Inferior parietal cortex (tissue), 1 donor: ENCODE measurements at regions not wholly inside any gene's neighbourhood (a gene's known extent, or its start where the extent isn't known, plus 50 kb on each side); places are given as distances from the start of the nearest gene placed in this dataset.
"Not testable (repeated sequence)": the region's sequence is repeated elsewhere in the genome, so short reads cannot be mapped to it uniquely, and the experiment has no call there.

Experiments
- DNase-seq: peaks from one replicate; pipeline ENCODE4 v3.0.0-alpha.2; 2016; ENCODE audit errors: extremely low spot score

DNA sequence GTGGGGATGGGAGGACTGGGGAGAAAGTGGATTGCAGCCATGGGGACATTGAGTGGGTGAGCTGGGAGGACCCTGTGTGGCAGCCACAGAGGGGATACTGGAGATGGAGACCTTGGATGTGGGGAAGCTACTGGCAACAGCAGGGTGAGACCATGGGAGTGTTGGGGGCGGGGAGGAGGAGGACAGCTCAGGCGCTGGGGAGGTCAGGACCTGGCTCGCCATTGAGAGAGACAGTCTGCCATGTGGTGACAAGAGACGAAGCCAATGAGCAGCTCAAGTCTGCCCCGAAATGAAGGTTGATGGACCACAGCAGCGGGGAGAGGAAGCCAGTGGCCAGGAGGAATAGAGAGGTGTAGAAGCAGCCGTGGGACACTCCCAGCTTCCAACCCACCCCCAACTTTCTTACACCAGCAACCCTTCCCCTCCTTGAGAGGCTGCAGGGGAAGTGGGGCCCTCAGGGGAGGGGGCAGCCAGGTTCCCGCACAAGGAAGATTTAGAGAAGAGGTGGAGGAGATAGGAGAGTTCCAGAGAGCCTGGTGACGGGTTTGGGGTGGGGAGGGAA is 118.1 kb downstream of the ASB7 start:
- DNase-seq = no peak

DNA sequence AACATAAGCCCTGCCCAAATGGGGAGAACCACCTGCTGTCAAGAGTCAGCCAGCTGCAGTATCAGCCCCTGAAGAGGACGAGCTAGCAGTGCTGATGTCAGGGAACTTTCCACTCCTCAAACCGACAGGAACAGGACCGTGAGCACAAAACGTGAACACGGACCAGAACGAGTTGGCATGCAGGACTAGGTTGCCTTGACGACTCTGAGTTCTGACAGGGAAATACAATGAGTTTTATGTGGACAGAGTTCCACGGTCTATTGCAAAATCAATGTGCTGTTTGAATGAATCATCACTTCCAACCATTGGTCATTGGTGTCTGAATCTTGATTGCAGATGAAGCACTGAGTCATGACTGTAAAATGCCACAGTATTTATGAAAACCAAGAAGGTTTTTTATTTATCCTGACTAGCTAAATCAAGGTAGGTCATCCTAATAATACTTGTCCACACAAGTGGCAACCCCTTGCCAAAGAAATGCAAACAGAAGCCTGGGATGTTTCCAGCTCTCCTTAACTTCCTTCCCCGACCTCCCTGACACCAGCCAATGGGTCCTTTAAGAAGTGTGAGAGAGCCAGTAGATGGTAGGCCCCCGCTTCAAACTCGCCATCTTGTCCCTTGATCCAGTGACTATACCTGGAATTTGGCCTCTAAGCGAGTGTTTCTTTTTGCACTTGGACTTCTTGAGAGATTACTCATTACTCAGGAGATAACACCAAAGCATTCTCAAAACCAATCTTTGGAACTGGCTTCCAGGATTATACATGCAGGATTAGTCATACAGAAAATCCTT is 119.6 kb downstream of the ASB7 start:
- DNase-seq = peak; percentile 28

DNA sequence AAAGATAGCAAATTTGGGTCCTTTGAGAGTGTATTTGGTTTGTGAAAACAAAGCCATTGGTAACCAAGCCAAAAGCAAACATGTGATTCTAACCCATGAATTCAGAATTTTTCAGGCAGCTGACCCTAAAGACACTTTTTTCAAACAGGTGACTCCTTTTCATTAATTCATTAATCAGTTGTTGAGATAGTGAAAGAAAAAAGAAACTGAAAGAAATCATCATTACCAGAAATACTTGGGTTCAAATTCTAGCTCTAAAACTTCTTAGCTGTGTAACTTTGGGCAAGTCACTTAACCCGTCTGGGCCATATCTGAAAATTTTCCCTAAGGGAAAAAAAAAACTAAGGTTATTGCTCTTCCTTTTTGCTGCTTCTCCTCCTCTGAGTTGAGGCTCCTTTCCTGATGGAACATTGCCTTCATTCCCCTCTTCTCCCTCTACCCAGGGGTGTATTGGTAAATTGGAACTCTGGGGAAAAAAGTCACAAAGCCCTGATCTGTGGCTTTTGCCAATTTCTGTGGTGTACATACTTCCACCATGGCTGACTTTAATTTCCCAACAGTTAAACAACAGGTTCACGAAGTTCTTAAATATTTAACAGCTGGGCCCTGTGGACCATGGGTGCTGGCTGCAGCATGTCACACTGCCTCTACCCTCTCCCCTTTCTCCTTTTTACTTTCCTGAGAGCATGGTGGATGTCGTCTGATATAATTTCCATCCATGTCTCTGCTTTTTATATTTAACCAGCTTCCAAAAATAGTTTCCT is 120.3 kb downstream of the ASB7 start:
- DNase-seq = no peak

DNA sequence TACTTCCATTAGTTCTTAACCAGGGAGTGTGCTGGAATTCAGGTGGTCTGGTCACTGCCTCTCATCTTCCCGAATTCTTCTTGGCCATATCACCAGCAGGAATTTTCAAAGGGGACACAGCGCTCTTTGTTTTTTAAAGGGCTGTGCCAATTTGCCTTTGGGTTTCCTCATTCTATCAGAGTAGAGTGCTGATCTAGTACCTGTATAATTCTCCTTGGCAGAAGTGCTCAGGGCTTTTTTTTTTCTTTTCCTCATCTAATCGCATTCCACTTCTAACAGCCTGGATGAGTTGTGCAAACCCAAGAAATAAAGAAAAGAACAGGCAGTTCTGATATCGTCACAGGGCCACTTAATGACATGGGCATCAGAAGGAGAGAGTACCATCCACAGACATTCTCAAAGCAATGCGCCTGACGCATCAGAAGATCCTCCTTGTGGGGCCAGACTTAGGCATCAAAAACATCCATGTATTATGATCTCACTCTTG is 121.0 kb downstream of the ASB7 start:
- DNase-seq = no peak

DNA sequence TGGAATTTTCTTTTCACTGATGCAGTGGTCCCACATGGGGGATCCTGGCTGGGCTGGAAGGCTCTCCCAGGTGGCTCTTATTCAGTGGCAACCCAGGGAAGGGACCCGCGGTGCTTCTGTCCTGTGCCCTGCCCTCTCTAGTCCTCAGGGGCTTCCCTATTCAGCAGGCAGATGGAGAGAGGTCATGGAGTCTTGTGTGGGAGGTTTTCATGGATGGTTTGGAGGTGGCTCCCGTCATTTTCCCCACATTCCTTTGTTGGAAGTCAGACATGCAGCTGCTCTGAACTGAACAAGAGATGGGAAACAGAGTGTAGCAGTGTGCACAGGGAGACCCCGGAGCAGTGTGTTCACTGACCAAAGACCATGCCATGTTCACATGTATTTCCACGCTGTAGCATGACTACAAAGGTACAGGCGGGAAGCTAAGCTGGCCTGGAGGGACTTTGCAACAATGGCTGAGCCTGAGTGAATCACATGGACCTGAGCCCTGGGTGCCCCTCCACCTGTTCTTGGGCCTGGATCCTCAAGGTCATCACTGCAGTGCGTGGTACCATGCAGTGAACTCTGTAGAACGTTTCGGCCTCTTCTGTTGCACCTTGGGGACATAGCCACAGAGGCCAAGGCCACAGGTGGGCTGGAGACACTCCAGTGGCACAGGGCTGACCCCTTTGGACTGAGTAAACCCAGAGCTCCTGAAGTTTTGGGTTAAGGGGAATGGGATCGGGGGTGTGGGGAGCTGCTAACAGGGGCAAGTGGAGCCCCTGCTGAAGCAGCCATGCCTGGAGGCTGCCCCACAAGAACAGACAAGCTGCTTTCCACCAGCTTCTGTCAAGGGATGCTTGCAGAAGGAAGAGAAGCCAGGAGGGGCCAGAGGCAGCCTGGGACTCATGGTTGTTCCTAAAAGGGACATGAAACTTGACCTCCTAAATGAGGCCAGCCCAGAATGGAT is 123.0 kb downstream of the ASB7 start:
- no peak for DNase-seq

DNA sequence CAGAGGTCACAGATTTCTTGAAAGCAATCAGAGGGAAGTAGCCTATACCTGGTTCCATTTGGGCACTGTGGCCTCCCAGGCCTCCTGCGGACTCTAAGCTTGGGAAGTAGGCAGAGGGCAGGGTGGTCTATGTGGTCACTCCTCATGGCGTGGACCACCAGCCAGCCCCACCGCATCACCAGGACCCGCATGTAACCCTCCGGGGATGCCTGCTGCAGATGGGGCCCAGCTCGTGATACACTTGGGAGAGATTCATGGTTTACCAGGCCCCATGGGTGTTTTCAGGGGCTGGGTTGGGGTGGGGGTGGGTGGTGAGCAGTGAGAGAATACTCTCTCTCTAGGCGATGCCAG is 123.7 kb downstream of the ASB7 start:
- no peak for DNase-seq

DNA sequence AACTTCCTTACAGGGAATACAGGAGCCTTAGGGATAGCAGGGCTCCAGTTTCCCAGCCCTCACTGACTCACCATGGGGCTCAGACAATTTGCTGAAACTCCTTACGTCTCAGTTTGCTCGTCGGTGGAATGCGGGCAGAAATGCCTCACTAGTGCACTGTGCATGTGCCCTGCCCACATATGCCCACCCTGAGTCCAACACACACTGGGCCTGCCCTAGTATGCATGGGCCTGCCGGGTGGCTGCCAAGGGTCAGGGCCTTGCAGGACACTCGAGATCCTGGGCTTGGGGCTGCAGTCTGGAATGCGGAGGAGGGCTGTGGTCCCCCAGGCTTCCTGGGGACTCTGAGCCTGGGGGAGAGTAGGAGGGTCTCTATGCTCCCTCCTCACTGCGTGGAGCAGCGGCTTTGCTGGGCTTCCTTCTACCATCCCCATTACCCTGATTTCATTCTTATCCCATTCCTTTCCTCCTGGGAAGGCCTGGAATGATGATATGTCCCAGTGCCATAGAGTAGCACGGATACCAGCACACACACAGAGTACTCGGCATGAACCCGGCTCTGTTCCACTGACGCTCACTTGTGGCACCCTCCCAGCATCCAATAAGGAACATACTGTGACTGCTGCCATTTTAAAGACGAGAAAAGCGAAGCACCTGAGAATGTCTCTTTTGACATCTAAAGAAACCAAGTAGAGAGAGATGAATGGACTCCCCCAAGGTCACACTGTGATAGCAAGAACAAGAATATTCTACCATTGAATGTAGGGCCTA is 124.2 kb downstream of the ASB7 start:
- no peak for DNase-seq

DNA sequence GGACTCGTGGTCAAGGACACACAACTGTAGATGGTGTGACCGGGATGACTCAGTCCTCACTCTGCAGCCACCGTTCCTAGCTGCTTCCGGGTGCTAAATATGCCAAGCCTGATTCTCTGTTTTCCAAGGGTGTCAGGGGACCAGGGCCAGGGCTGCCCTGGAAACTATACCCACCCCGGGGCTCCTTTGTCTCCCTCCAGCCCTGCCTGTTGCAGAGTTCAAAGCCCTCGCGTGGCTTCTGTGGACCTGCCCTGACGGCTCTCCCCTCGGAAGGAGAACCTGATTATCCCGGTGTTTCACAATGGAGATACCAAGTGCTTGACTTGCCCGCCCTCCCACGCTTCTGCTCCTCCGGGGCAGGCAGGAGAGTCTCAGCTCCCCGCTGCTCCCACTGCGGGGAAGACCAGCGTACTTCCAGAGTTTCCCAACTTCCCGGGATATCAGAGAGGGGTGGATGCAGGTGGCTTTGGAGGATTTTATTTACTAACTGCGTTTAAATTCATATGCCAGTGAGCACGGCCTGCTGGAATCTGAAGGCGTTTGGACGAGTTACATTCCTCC is 125.0 kb downstream of the ASB7 start:
- DNase-seq = no peak

DNA sequence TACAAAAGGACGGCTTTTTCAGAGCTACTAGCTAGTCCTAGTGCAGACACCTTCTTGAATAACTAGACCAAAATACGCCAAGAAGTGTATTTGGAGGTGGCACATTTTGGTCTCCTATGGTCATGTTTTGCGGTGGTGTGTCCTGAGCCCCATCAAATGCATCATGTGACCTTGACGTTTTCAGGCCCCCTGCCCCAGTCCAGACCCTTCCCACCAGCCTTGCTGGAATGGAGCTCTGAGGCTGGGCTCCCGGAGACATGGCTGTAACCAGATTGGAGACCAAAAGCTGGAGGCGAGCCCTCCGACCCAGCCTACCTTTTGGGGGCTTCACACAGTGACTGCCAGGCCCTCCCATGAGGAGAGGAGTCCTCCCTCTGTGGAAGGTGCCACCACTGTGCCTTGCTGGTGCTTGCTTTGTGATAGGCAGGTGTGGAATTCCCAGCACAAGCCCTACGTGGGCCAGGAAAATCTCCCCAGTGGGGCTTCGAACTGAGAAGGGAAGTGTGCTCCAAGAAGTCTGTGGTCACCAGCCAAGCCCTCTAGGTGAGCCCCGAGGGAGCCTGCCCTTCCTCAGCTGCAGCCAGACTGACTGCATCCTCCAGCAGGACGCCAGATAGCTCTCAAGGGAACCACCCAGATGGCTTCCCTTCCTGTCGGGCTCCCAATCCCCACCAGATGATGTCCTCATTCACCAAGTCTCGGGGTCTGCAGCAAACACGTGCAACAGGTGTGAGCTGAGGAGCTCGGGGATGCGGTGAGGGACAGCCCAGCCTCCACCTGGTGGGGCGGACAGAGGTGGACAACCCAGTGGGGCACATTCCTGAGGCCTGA is 126.2 kb downstream of the ASB7 start:
- no peak for DNase-seq

DNA sequence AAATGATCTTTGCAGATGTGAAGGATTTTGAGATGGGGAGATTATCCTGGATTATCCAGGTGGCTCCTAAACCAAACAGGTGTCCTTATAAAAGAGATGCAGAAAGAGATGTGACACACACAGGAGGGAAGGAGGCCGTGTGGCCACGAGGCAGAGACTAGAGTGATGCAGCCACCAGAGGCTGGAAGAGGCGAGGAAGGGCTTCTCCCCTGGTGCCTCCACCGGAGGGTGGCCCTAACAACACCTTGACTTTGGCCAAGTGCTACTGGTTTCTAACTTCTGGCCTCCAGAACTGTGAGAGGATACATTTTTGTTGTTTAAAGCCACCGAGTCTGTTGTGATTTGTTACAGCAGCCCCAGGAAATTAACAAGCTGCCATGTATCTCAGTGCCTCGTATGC is 127.1 kb downstream of the ASB7 start:
- no peak for DNase-seq

DNA sequence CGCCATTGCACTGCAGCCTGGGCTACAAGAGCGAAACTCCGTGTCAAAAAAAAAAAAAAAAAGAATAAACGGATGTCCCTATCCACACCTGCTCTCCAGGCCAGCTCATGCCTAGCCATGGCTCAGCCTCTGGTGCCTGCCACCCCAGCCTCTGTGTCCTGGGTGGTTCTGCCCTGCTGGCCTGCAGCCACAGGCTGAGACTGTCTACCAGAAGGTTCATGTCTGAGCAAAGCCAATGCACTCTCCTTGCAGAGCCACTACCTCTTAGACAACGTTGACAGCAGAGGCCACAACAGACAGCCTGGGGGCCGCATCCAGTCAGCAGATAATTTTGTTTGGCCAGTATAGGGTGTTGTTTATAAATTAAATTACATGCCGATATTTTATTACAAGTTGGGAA is 127.7 kb downstream of the ASB7 start:
- DNase-seq = no peak

DNA sequence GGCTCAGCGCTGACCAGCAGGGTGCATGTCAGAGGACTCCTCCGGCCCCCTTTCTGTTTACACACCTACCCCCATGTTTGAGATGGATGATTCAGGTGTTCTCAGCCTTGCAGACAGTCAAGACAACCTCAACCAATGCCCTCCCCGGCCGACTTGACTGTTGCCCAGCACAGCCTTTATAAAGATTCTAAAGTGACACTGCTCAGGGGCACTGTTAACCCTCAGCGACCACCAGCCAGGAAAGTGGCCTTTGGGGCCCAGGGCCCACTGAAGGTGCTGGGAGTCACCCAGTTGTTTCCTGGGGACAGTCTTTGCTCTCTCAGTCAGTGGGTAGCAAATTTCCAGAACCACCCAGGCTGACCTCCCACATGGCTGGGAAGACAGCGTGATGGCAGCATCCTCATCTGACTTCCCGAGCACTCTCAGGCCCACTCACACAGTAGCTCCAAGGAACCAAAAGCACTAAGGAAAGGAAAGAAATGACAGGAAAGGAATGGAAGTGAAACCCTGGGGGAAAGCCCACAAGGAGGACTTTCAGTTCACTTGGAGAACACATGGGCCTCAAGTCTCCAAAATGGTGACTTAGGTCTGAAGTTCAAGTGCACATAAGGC is 128.4 kb downstream of the ASB7 start:
- DNase-seq = no peak

DNA sequence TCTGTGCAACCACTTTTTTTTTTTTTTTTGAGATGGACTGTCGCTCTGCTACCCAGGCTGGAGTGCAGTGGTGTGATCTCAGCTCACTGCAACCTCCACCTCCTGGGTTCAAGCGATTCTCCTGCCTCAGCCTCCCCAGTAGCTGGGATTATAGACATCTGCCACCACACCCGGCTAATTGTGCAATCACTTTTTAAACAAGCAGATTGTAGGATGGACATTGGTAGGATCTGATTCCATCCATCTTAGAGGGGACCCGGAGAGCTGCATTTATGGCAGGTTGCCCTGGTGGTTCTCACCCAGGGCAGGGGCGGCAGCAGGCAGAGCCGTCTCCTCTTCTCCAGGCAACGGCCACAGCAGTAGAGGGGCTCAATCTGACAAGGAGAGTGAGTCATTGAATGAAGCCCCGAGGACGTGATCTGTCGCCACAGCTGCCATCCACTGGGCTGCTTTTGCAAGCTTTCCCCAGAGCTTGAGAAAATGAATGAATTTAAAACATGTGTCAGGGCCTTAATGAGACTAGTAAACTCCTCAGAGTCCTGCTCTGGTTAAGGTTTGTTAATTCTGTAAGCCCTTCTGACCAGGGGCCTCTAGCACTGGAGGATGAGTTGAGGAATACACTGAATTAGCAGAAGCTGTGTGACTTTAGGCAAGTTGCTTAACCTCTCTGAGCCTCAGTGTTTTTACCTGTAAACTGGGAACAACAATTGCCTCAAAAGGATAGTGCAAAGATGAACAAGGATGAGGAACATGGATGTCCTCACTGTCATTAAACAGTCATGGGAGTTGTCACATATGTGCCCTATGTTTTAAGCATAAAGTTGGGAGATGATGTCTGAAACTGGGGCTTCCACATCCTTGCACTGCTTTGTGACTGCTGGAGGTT is 129.1 kb downstream of the ASB7 start:
- no peak for DNase-seq

DNA sequence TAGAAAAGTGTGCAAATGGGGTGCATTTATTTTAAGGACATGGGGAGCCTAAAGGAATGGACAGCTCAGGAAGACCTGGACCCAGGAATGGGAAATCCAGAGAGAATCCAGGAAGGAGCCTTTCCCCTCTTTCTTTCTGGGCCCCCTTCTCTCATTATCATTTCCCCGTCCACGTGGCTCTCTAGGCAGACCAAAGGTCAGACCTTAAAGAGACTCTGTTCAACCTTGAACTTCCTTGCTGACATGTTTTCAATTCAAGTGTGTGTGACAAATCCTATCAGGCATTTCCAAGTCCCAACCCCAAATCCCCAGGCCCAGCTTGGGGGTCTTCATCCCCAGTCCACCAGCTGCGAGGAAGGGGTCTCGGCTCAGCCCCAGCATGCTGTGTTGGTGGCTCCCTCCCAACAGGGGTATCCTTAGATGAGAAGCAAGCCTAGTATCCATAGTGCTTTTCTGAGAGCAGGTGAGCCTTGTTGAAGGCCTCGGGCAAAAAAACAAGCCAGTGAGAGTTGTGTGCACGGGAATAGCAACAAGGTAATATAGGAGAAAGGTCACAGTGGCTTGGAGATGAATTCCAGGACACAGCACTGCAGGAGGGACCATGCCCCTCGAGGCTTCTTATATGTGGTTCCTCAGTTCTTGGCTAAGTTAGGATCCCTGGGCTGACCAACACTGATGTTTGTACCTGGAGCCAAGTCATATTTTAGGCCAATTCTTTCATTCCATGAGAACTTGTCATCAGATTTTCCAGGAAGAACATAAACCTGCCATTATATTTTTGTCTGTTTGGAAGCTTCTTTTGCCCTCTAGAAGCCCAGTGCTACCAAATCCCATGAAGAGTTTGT is 130.0 kb downstream of the ASB7 start:
- DNase-seq = no peak

DNA sequence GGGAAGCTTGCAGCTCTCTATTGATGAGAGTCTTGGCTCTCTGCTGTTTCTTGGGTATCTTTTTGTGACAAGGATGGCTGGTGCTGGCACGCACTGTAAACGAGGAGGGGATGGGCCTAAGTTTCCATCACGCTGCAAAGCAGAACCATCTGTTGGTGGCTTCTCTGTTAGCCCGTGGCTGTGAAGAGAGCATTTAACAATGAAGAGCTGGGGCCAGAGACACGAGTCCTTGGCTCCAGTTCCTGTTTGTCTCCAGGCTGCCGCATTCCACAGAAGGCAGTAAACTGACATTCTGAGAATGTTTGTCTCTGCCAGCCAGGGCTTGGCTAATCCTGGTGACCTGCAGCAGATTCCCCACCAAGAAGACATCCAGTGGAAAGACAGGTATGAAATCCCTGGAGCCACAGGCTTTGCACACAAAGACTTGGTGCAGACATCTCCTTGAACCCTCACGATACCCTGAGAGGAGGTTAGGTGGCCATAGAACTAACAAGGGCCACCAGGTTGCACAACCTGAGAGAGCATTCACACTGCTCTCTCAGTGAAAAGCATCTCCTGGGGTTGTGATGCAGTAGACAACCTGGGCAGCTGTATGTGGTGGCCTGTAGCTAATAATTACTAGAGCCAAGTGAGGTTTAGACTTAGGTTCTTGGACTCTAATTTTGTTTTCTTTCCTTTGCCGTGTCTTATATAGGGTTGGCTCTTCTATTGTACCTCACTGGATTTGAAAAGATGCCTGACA is 130.9 kb downstream of the ASB7 start:
- no peak for DNase-seq

DNA sequence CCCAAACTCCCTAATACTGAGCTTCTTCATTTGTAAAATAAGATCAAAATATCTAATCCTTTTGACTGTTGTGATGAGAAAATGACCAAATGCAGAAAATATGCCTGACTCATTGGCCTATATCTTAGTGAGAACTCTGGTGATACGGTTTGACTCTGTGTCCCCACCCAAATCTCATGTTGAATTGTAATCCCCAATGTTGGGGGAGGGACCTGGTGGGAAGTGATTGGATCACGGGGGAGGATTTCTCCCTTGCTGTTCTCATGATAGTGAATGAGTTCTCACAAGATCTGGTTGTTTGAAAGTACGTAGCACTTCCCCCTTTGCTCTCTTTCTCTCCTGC is 131.4 kb downstream of the ASB7 start:
- not testable (repeated sequence) for DNase-seq

DNA sequence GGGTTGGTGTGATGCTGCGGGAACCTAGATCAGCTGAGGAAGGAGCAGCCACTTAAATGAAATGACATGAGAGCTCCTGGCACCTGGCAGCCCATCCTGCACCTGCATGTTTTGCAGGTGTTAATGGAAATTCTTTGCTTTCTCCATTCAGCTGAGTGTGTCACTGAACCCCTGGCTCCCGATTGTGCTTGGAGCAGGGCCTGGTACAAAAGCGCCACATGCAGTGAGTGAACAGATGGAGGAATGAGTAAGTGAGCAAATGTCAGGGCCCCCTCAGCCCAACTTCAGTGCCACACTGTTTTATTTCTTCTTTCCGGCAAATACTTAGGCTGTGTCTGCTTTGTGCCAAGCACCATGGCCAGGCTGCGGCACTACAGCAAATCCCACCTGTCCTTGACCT is 132.2 kb downstream of the ASB7 start:
- DNase-seq = no peak
